ENCODE measurements at regions not wholly inside any gene's neighbourhood (a gene's known extent, or its start where the extent isn't known, plus 50 kb on each side); places are given as distances from the start of the nearest gene placed in this dataset.

DNA sequence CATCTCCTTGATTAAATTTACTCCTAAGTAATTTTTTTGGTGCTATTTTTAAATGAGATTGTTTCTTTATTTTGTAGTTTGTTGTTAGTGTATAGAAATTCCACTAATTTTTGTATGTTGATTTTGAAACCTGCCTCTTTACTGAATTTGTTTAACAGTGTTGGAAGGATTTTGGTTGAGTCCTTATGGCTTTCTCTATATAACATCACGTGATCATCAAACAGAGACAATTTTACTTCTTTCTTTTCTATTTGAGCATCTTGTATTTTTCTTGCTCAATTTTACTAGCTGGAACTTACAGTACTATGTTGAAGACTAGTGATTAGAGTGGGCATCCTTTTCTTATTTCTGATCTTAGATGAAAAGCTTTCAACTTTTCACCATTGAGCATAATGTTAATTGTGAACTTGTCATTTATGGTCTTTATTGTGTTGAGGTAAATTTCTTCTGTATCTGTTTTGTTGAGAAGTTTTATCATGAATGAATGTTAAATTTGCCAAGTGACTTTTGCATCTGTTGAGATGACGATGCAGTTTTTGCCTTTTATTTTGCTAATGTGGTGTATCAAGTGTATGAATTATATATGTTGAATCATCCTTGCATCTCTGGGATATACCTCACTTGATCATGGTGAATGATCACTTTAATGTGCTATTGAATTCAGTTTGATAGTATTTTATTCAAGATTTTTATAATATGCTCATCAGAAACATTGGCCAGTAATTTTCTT, 645.3 kb upstream of the DDX18 start:
- DNase-seq (ENCODE audit: low read depth, low spot score) (no peak), ATAC-seq (no peak)
- Histone ChIP-seq H4K20me1 (ENCODE audit: insufficient read depth) (no peaks in the 10 kb centered on the region), H3K27me3 (ENCODE audit: insufficient read depth, low read length) (no peaks in the 10 kb centered on the region), H3K4me3 (replicated peaks in 1 of 2; ENCODE audit: low read depth in 1 of 2, low read length in 2 of 2) (no peak overlapping the region), H3K9me3 (ENCODE audit: control insufficient read depth in 1 of 2, insufficient read depth in 1 of 2, low read depth in 1 of 2, low read length in 2 of 2) (peaks cover 0 to 11% of the 10 kb centered on the region in 2 experiments; a peak in 2 of 4 replicates), H3K36me3 (ENCODE audit: control insufficient read depth in 1 of 2, insufficient read depth in 2 of 2, low read length in 2 of 2) (no peaks in the 10 kb centered on the region), H3K4me1 (ENCODE audit: control insufficient read depth in 1 of 2, insufficient read depth in 2 of 2, low read length in 2 of 2) (no peaks in the 10 kb centered on the region), H3K9ac (ENCODE audit: low read length) (no peak overlapping the region), H3K79me2 (ENCODE audit: insufficient read depth, low read length) (no peaks in the 10 kb centered on the region), H3K9me2 (ENCODE audit: insufficient read depth) (no peaks in the 10 kb centered on the region), H3K27ac (ENCODE audit: low read depth, low read length) (no peak overlapping the region), H3K4me2 (ENCODE audit: low read length) (no peak overlapping the region), H2AFZ (ENCODE audit: low read depth, low read length, poor library complexity, severe bottlenecking) (no peak overlapping the region)
- ChIA-PET RAD21 (ENCODE audit: low non-redundant PET in 1 of 2, low total read pairs in 2 of 2, uncharacterized antibody in 2 of 2, unreplicated experiment in 2 of 2) (no interaction called here), POLR2A (no interaction called here), CTCF (no interaction called here)
- TF ChIP-seq, protein P1, sequence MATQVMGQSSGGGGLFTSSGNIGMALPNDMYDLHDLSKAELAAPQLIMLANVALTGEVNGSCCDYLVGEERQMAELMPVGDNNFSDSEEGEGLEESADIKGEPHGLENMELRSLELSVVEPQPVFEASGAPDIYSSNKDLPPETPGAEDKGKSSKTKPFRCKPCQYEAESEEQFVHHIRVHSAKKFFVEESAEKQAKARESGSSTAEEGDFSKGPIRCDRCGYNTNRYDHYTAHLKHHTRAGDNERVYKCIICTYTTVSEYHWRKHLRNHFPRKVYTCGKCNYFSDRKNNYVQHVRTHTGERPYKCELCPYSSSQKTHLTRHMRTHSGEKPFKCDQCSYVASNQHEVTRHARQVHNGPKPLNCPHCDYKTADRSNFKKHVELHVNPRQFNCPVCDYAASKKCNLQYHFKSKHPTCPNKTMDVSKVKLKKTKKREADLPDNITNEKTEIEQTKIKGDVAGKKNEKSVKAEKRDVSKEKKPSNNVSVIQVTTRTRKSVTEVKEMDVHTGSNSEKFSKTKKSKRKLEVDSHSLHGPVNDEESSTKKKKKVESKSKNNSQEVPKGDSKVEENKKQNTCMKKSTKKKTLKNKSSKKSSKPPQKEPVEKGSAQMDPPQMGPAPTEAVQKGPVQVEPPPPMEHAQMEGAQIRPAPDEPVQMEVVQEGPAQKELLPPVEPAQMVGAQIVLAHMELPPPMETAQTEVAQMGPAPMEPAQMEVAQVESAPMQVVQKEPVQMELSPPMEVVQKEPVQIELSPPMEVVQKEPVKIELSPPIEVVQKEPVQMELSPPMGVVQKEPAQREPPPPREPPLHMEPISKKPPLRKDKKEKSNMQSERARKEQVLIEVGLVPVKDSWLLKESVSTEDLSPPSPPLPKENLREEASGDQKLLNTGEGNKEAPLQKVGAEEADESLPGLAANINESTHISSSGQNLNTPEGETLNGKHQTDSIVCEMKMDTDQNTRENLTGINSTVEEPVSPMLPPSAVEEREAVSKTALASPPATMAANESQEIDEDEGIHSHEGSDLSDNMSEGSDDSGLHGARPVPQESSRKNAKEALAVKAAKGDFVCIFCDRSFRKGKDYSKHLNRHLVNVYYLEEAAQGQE (IDR thresholded peaks at IDR 0.05; ENCODE audit: low read depth) = no peak
- TF ChIP-seq, protein P2, sequence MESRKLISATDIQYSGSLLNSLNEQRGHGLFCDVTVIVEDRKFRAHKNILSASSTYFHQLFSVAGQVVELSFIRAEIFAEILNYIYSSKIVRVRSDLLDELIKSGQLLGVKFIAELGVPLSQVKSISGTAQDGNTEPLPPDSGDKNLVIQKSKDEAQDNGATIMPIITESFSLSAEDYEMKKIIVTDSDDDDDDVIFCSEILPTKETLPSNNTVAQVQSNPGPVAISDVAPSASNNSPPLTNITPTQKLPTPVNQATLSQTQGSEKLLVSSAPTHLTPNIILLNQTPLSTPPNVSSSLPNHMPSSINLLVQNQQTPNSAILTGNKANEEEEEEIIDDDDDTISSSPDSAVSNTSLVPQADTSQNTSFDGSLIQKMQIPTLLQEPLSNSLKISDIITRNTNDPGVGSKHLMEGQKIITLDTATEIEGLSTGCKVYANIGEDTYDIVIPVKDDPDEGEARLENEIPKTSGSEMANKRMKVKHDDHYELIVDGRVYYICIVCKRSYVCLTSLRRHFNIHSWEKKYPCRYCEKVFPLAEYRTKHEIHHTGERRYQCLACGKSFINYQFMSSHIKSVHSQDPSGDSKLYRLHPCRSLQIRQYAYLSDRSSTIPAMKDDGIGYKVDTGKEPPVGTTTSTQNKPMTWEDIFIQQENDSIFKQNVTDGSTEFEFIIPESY (IDR thresholded peaks at IDR 0.05; ENCODE audit: extremely low read depth, insufficient replicate concordance, low read length) = no peak
- TF ChIP-seq POLR2AphosphoS5 (IDR thresholded peaks at IDR 0.05; ENCODE audit: low read depth, low read length) (no peak), SP1 (IDR thresholded peaks at IDR 0.05; ENCODE audit: low read depth) (no peak), YY1 (IDR thresholded peaks at IDR 0.05; ENCODE audit: extremely low read depth, insufficient replicate concordance, low read depth, low read length) (no peak), ZFX (IDR thresholded peaks at IDR 0.05) (no peak), EZH2phosphoT487 (IDR thresholded peaks at IDR 0.05; ENCODE audit: borderline replicate concordance) (no peak), RAD21 (IDR thresholded peaks at IDR 0.05; ENCODE audit: low read depth) (no peak), ELF1 (IDR thresholded peaks at IDR 0.05; ENCODE audit: borderline replicate concordance, low read depth) (no peak)
- BruUV-seq (replicated peaks) = no TSS peak
- intact Hi-C loops (cut with micrococcal nuclease) = no loop called here
